Panc1 (cell line): ENCODE measurements at regions not wholly inside any gene's neighbourhood (a gene's known extent, or its start where the extent isn't known, plus 50 kb on each side); places are given as distances from the start of the nearest gene placed in this dataset.

Experiments
- CTCF ChIP-seq: fragments of 450-650 bp; IDR thresholded peaks from 2 replicates; pipeline ENCODE4 v1.5.1; 2017; ENCODE audit warnings: mild to moderate bottlenecking
- POLR2AphosphoS5 ChIP-seq: IDR thresholded peaks from 2 replicates; pipeline ENCODE4 v1.6.1; 2012; ENCODE audit warnings: mild to moderate bottlenecking, low read depth, low read length, moderate library complexity

GRCh38 chr11:23095650-23096189, 235.4 kb upstream of the CCDC179 start:
- TF ChIP-seq CTCF (no peak), POLR2AphosphoS5 (no peak)
